Upper lobe of left lung (tissue), 6 donors: ENCODE measurements at regions not wholly inside any gene's neighbourhood (a gene's known extent, or its start where the extent isn't known, plus 50 kb on each side); places are given as distances from the start of the nearest gene placed in this dataset.
"Not testable (repeated sequence)": the region's sequence is repeated elsewhere in the genome, so short reads cannot be mapped to it uniquely, and the experiment has no call there.

Experiments
- ATAC-seq, 2 donors: fragments of 200-7000 bp; cut with Tn5 transposase; one replicate each; pipeline ENCODE4 v1.9.1; 2022; ENCODE audit warnings: mild to moderate bottlenecking in 2 of 2, moderate library complexity in 2 of 2; ENCODE audit not compliant: low FRiP score in 2 of 2
- DNase-seq, 2 donors: peaks; one replicate each; pipeline ENCODE4 v3.0.0-alpha.2; 2019 to 2020
- H3K27ac ChIP-seq, 4 donors: fragments of 200-600 bp; sonication (generic); one replicate each; pipeline ENCODE4 v1.5.1; 2016 to 2019
- H3K27me3 ChIP-seq, 4 donors: fragments of 200-600 bp; sonication (generic); one replicate each; pipeline ENCODE4 v1.5.1; 2017 to 2019
- H3K36me3 ChIP-seq, 4 donors: fragments of 200-600 bp; sonication (generic); one replicate each; pipeline ENCODE4 v1.5.1; 2016 to 2019
- H3K4me1 ChIP-seq, 4 donors: fragments of 200-600 bp; sonication (generic); one replicate each; pipeline ENCODE4 v1.5.1; 2018 to 2019
- H3K4me3 ChIP-seq, 4 donors: fragments of 200-600 bp; sonication (generic); one replicate each; pipeline ENCODE4 v1.5.1; 2017 to 2019; ENCODE audit warnings: mild to moderate bottlenecking in 2 of 4, moderate library complexity in 1 of 4
- H3K9me3 ChIP-seq, 4 donors: fragments of 200-600 bp; sonication (generic); one replicate each; pipeline ENCODE4 v1.5.1; 2018 to 2019
- CTCF ChIP-seq, 6 experiments: fragments of 450-650 bp in 4 of 6; fragments of 200-600 bp in 2 of 6; sonication (generic) in 2 of 6; IDR thresholded peaks; one replicate each; pipeline ENCODE4 v1.5.1; 2016 to 2019; ENCODE audit warnings: antibody characterized with exemption in 6 of 6
- EP300 ChIP-seq, 4 donors: sonication (generic); formaldehyde crosslinking; IDR thresholded peaks; one replicate each; pipeline ENCODE4 v1.5.1; 2017; ENCODE audit warnings: antibody characterized with exemption in 4 of 4, control low read depth in 2 of 4
- POLR2A ChIP-seq, 4 donors: fragments of 450-650 bp; IDR thresholded peaks; one replicate each; pipeline ENCODE4 v1.5.1; 2016 to 2017; ENCODE audit warnings: antibody characterized with exemption in 4 of 4, mild to moderate bottlenecking in 2 of 4
- POLR2AphosphoS5 ChIP-seq, 2 donors: sonication (generic); formaldehyde crosslinking; IDR thresholded peaks; one replicate each; pipeline ENCODE4 v1.5.1; 2017; ENCODE audit warnings: antibody characterized with exemption in 2 of 2
- WGBS, 2 donors: methylation state at CpG; one replicate each; pipeline ENCODE4 v1.1.5; 2017 to 2018; 5-methylcytosine and 5-hydroxymethylcytosine counted together
- donor health status: DM: no; HTN: no; CAD: no; lungs with moderate emphysema.
- donor health status: DM: no; HTN: yes; CAD: no; lungs with severe emphysema.

- no peaks in the 10 kb centered on the region for H3K27me3 ChIP-seq
- 63 to 68% methylated on average over 2 of the region's 2 CpGs for WGBS, 2 donors
These were observed 236.4 kb downstream of the LRRC70 start for GRCh38 chr5:62814991-62815390.

GRCh38 chr5:62812621-62813255 is 234.1 kb downstream of the LRRC70 start:
- Histone ChIP-seq H3K4me1 (no peaks in the 10 kb centered on the region), H3K27me3 (no peaks in the 10 kb centered on the region), H3K36me3 (no peaks in the 10 kb centered on the region), H3K27ac (no peak overlapping the region), H3K4me3 (no peak overlapping the region), H3K9me3 (no peaks in the 10 kb centered on the region)
- no peak for ATAC-seq
- TF ChIP-seq CTCF (IDR thresholded peaks at IDR 0.05) = no peak
- no peak for TF ChIP-seq EP300 (IDR thresholded peaks at IDR 0.05)
- no peak for TF ChIP-seq POLR2AphosphoS5 (IDR thresholded peaks at IDR 0.05)
- no peak for TF ChIP-seq POLR2A (IDR thresholded peaks at IDR 0.05)
- 57 to 68% methylated on average over 6 of the region's 6 CpGs for WGBS, 2 donors
- no peak for DNase-seq

More at GRCh38 chr5:62814991-62815390, 236.4 kb downstream of the LRRC70 start:
- H3K9me3 ChIP-seq = no peaks in the 10 kb centered on the region
- ATAC-seq = no peak
- no peak overlapping the region for H3K4me3 ChIP-seq
- H3K4me1 ChIP-seq = no peaks in the 10 kb centered on the region
- TF ChIP-seq EP300 (IDR thresholded peaks at IDR 0.05) (no peak), POLR2A (IDR thresholded peaks at IDR 0.05) (no peak), POLR2AphosphoS5 (IDR thresholded peaks at IDR 0.05) (no peak), CTCF (IDR thresholded peaks at IDR 0.05) (no peak)
- DNase-seq = no peak
- H3K27ac ChIP-seq = no peak overlapping the region
- no peaks in the 10 kb centered on the region for H3K36me3 ChIP-seq

GRCh38 chr5:62804819-62805218 is 226.2 kb downstream of the LRRC70 start:
- not testable (repeated sequence) for H3K27me3 ChIP-seq, ATAC-seq, H3K36me3 ChIP-seq, H3K27ac ChIP-seq, DNase-seq, H3K4me1 ChIP-seq, H3K9me3 ChIP-seq
- H3K4me3 ChIP-seq = peak overlapping the region in 2 of 4 donors; percentile 12 to 17
- 79 to 93% methylated on average over 13 of the region's 13 CpGs for WGBS, 2 donors

- DNase-seq = no peak
- ATAC-seq = no peak
- Histone ChIP-seq H3K27ac (no peak overlapping the region), H3K4me3 (no peak overlapping the region), H3K36me3 (no peaks in the 10 kb centered on the region), H3K4me1 (no peaks in the 10 kb centered on the region), H3K9me3 (peaks cover 0 to 15% (median 8%) of the 10 kb centered on the region in 4 donors), H3K27me3 (no peaks in the 10 kb centered on the region)
- TF ChIP-seq POLR2AphosphoS5 (IDR thresholded peaks at IDR 0.05) = no peak
- TF ChIP-seq POLR2A (IDR thresholded peaks at IDR 0.05) = no peak
- TF ChIP-seq EP300 (IDR thresholded peaks at IDR 0.05) = no peak
- no peak for TF ChIP-seq CTCF (IDR thresholded peaks at IDR 0.05)
These were observed 217.3 kb downstream of the LRRC70 start for GRCh38 chr5:62795926-62796325.

- ATAC-seq (no peak), DNase-seq (no peak)
- peaks cover 0 to 15% (median 8%) of the 10 kb centered on the region in 4 donors for H3K9me3 ChIP-seq
- WGBS, 2 donors = 68 to 91% methylated on average over 4 of the region's 4 CpGs
- TF ChIP-seq POLR2AphosphoS5 (IDR thresholded peaks at IDR 0.05) = no peak
- no peak for TF ChIP-seq CTCF (IDR thresholded peaks at IDR 0.05)
- no peak for TF ChIP-seq POLR2A (IDR thresholded peaks at IDR 0.05)
- TF ChIP-seq EP300 (IDR thresholded peaks at IDR 0.05) = no peak
- H3K4me3 ChIP-seq = no peak overlapping the region
- no peak overlapping the region for H3K27ac ChIP-seq
- H3K27me3 ChIP-seq = no peaks in the 10 kb centered on the region
- H3K36me3 ChIP-seq = no peaks in the 10 kb centered on the region
- peaks cover 0 to 7% (median 4%) of the 10 kb centered on the region in 4 donors for H3K4me1 ChIP-seq
These were observed 215.8 kb downstream of the LRRC70 start for GRCh38 chr5:62794456-62794855.
